Hepatocyte (in vitro differentiated cells): ENCODE measurements at regions not wholly inside any gene's neighbourhood (a gene's known extent, or its start where the extent isn't known, plus 50 kb on each side); places are given as distances from the start of the nearest gene placed in this dataset.

Experiments
- EZH2 ChIP-seq: fragments of 200-600 bp; sonication (generic); IDR thresholded peaks from 2 replicates; pipeline ENCODE4 v1.6.1; 2016; ENCODE audit warnings: antibody characterized with exemption, mild to moderate bottlenecking, borderline replicate concordance
- EZH2phosphoT487 ChIP-seq: fragments of 200-600 bp; sonication (generic); IDR thresholded peaks from one replicate; pipeline ENCODE4 v1.6.1; 2018; ENCODE audit warnings: antibody characterized with exemption, mild to moderate bottlenecking, low read depth, moderate library complexity; ENCODE audit not compliant: unreplicated experiment, severe bottlenecking
- TF ChIP-seq, protein P1 (sequence below): fragments of 200-600 bp; sonication (generic); IDR thresholded peaks from 2 replicates; pipeline ENCODE4 v1.5.1; 2016; ENCODE audit warnings: antibody characterized with exemption, mild to moderate bottlenecking; ENCODE audit not compliant: poor library complexity

DNA sequence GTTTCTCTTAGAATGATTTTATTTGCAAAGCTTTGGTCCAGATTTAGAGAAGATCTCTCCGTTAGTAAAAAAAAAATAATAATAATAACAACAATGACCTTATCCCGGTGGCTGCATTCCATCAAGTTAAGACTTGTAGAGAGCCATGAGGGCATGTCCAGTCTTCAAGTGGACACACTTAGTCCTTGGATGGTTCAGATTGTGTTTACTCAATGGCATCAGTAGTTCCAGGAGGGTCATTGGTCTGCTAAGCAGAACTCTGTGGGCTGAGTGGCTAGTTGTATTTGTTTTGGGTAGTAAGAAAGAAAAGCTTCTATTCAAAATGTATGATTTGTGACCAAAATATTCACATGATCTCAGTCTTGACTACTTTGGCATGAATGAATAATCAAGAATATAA, 116.3 kb upstream of the UBE2E2 start:
- TF ChIP-seq, protein P1, sequence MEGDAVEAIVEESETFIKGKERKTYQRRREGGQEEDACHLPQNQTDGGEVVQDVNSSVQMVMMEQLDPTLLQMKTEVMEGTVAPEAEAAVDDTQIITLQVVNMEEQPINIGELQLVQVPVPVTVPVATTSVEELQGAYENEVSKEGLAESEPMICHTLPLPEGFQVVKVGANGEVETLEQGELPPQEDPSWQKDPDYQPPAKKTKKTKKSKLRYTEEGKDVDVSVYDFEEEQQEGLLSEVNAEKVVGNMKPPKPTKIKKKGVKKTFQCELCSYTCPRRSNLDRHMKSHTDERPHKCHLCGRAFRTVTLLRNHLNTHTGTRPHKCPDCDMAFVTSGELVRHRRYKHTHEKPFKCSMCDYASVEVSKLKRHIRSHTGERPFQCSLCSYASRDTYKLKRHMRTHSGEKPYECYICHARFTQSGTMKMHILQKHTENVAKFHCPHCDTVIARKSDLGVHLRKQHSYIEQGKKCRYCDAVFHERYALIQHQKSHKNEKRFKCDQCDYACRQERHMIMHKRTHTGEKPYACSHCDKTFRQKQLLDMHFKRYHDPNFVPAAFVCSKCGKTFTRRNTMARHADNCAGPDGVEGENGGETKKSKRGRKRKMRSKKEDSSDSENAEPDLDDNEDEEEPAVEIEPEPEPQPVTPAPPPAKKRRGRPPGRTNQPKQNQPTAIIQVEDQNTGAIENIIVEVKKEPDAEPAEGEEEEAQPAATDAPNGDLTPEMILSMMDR = no peak
- TF ChIP-seq EZH2 (no peak), EZH2phosphoT487 (no peak)
